ENCODE measurements at regions not wholly inside any gene's neighbourhood (a gene's known extent, or its start where the extent isn't known, plus 50 kb on each side); places are given as distances from the start of the nearest gene placed in this dataset.

DNA sequence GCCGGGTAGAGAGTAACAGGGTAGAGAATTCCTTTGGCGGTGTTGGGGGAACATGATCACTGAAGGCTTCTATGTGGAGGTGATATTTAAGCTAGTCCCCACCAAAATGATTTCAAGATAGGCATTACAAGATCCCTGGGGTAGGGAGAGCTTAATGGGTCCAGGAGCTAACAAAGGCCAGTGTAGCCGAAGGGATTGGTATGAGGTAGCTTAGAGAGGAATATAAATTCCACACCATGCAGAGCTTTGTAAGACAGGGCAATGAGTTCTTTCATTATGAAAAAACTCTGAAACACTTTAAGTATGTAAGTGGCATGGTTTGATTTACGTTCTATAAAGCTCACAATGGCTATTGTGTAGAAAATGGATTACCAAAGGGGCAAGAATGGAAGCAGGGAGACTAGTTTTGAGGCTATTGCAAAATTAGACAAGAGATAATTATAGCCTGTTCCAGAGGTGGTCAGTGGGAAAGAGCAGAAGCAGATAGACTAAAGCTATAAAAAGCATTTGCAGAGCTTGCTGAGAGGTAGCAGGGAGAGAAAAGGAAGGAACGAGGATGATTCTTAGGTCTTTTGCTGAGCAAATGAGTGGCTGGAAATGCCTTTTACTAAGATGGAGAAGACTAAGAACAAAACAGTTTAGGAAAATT lies 119.7 kb upstream of the SLC25A13 start:
- TF ChIP-seq, protein P1, sequence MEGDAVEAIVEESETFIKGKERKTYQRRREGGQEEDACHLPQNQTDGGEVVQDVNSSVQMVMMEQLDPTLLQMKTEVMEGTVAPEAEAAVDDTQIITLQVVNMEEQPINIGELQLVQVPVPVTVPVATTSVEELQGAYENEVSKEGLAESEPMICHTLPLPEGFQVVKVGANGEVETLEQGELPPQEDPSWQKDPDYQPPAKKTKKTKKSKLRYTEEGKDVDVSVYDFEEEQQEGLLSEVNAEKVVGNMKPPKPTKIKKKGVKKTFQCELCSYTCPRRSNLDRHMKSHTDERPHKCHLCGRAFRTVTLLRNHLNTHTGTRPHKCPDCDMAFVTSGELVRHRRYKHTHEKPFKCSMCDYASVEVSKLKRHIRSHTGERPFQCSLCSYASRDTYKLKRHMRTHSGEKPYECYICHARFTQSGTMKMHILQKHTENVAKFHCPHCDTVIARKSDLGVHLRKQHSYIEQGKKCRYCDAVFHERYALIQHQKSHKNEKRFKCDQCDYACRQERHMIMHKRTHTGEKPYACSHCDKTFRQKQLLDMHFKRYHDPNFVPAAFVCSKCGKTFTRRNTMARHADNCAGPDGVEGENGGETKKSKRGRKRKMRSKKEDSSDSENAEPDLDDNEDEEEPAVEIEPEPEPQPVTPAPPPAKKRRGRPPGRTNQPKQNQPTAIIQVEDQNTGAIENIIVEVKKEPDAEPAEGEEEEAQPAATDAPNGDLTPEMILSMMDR (IDR thresholded peaks at IDR 0.05): no peak
- TF ChIP-seq POLR2AphosphoS5 (IDR thresholded peaks at IDR 0.05) (no peak), POLR2A (IDR thresholded peaks at IDR 0.05) (no peak)

All from stomach (tissue), 4 donors.